ENCODE measurements at regions not wholly inside any gene's neighbourhood (a gene's known extent, or its start where the extent isn't known, plus 50 kb on each side); places are given as distances from the start of the nearest gene placed in this dataset.
"Not testable (repeated sequence)": the region's sequence is repeated elsewhere in the genome, so short reads cannot be mapped to it uniquely, and the experiment has no call there.

GRCh38 chr21:15967661-15968060, 237.9 kb downstream of the USP25 start:
- no peaks in the 10 kb centered on the region for H3K36me3 ChIP-seq (ENCODE audit: insufficient read depth, low read length)
- DNase-seq: no peak
- no peak overlapping the region for H3K4me3 ChIP-seq (ENCODE audit: low read length)
- Mint-ChIP-seq H3K4me3 (no peak overlapping the region), H3K4me1 (no peaks in the 10 kb centered on the region), H3K27ac (no peak overlapping the region), H3K9me3 (peaks cover 0 to 4% (median 0%) of the 10 kb centered on the region in 5 donors), H3K27me3 (peaks cover 3 to 6% of the 10 kb centered on the region in 2 donors), H3K36me3 (no peaks in the 10 kb centered on the region)
- no peaks in the 10 kb centered on the region for H3K27me3 ChIP-seq (ENCODE audit: insufficient read depth, low read length, poor library complexity, severe bottlenecking)
- no peak overlapping the region for H3K27ac ChIP-seq (ENCODE audit: low read depth, low read length)
- no peaks in the 10 kb centered on the region for H3K4me1 ChIP-seq (ENCODE audit: insufficient read depth, low read length)
- ChIA-PET CTCF (no interaction called here), POLR2A (no interaction called here)
- no peaks in the 10 kb centered on the region for H3K9me3 ChIP-seq (ENCODE audit: low read length)

DNA sequence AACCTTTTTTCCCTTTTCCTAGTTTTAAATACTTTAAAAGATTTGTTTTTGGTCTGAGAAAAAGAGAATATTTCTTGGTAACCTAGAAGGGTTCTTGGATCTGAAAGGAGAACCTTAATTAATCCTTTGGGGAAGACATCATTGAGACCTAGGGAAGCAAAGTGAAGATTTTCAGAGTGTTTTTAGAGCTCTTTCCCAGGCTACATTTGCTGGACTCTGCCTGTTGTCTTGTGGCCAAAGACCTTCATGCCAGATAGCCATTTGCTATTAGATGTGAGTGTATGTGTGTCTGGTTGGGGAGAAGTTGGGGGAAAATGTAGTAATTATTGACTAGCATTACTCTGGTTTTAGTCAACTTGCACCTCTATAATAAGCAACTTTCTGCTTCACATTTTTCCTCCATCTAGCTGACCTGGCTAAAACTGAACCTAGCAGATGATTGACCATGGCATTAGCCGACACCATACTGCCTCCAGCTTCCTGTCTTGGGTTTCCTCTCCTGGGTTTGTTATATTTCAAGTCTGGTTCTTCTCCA, 239.1 kb downstream of the USP25 start:
- Mint-ChIP-seq H3K27me3 (peaks cover 0 to 5% of the 10 kb centered on the region in 2 donors), H3K4me3 (no peak overlapping the region), H3K36me3 (no peaks in the 10 kb centered on the region), H3K27ac (no peak overlapping the region), H3K9me3 (peaks cover 0 to 2% (median 0%) of the 10 kb centered on the region in 5 donors), H3K4me1 (no peaks in the 10 kb centered on the region)
- CTCF ChIA-PET: no interaction called here
- Histone ChIP-seq H3K4me1 (ENCODE audit: insufficient read depth, low read length) (no peaks in the 10 kb centered on the region), H3K9me3 (ENCODE audit: low read length) (no peaks in the 10 kb centered on the region), H3K36me3 (ENCODE audit: insufficient read depth, low read length) (no peaks in the 10 kb centered on the region), H3K4me3 (ENCODE audit: low read length) (no peak overlapping the region), H3K27me3 (ENCODE audit: insufficient read depth, low read length, poor library complexity, severe bottlenecking) (no peaks in the 10 kb centered on the region), H3K27ac (ENCODE audit: low read depth, low read length) (no peak overlapping the region)
- POLR2A ChIA-PET: no interaction called here
- no peak for DNase-seq

DNA sequence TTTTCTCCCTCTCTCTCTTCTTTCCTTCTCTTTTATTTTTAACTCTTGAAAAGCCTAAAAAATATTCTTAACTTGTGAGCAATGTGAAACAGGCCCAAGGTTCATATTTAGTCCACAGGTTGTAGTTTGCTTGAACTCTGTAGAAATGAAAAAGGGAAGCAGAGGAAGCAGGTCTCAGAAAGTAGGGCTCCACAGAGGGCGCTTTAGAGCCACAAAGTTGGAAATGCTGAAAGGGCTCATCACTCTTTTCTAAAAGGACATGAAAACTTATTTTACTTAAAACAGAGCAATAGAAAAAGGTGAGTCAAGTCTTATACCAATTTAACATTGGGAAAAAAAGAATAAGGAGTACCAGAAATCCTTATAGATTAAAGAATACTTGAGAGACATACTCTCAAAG, 247.0 kb downstream of the USP25 start:
- H3K27me3 Mint-ChIP-seq: no peaks in the 10 kb centered on the region
- Histone ChIP-seq H3K27me3 (ENCODE audit: insufficient read depth, low read length, poor library complexity, severe bottlenecking) (no peaks in the 10 kb centered on the region), H3K27ac (ENCODE audit: low read depth, low read length) (no peak overlapping the region), H3K36me3 (ENCODE audit: insufficient read depth, low read length) (no peaks in the 10 kb centered on the region), H3K4me1 (ENCODE audit: insufficient read depth, low read length) (no peaks in the 10 kb centered on the region), H3K4me3 (ENCODE audit: low read length) (no peak overlapping the region), H3K9me3 (ENCODE audit: low read length) (no peaks in the 10 kb centered on the region)
- CTCF ChIA-PET: no interaction called here
- H3K9me3 Mint-ChIP-seq: no peaks in the 10 kb centered on the region
- H3K4me3 Mint-ChIP-seq: no peak overlapping the region
- POLR2A ChIA-PET: no interaction called here
- no peak overlapping the region for H3K27ac Mint-ChIP-seq
- no peaks in the 10 kb centered on the region for H3K36me3 Mint-ChIP-seq
- H3K4me1 Mint-ChIP-seq: no peaks in the 10 kb centered on the region
- DNase-seq: no peak

- Mint-ChIP-seq H3K27ac (no peak overlapping the region), H3K4me1 (no peaks in the 10 kb centered on the region), H3K27me3 (no peaks in the 10 kb centered on the region), H3K36me3 (no peaks in the 10 kb centered on the region), H3K9me3 (no peaks in the 10 kb centered on the region), H3K4me3 (no peak overlapping the region)
- Histone ChIP-seq H3K9me3 (ENCODE audit: low read length) (no peaks in the 10 kb centered on the region), H3K36me3 (ENCODE audit: insufficient read depth, low read length) (no peaks in the 10 kb centered on the region), H3K27me3 (ENCODE audit: insufficient read depth, low read length, poor library complexity, severe bottlenecking) (no peaks in the 10 kb centered on the region), H3K27ac (ENCODE audit: low read depth, low read length) (no peak overlapping the region), H3K4me1 (ENCODE audit: insufficient read depth, low read length) (no peaks in the 10 kb centered on the region), H3K4me3 (ENCODE audit: low read length) (no peak overlapping the region)
- CTCF ChIA-PET: no interaction called here
- DNase-seq: no peak
- POLR2A ChIA-PET: no interaction called here
Measured at GRCh38 chr21:15978215-15978738, 248.5 kb downstream of the USP25 start.

- DNase-seq; H3K4me3 Mint-ChIP-seq; H3K27ac ChIP-seq (ENCODE audit: low read depth, low read length); H3K9me3 Mint-ChIP-seq; POLR2A ChIA-PET; H3K4me1 Mint-ChIP-seq; H3K27me3 Mint-ChIP-seq; H3K4me1 ChIP-seq (ENCODE audit: insufficient read depth, low read length); H3K4me3 ChIP-seq (ENCODE audit: low read length); H3K27me3 ChIP-seq (ENCODE audit: insufficient read depth, low read length, poor library complexity, severe bottlenecking); H3K36me3 Mint-ChIP-seq; CTCF ChIA-PET; H3K27ac Mint-ChIP-seq; H3K9me3 ChIP-seq (ENCODE audit: low read length); H3K36me3 ChIP-seq (ENCODE audit: insufficient read depth, low read length): not testable (repeated sequence)
Measured at GRCh38 chr21:15979493-15979892, 249.7 kb downstream of the USP25 start.

DNA sequence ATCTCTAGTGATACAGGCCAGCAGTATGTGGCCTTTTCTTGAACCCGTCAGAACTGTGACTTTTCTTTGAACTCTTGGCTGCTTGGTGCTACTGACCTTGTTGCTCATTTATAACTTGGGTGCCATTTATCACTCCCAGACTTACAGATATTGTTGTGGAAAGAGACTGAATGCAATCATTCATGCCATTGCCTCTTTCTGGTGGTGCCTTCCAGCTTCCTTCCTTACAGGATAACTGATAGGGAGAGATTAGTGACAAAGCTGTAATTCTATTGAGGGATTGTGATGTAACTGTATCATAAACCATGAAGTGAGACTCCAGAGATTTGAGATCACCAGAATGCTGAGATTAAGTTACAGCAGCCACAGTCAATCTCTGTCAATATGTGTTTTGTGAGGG, 256.5 kb downstream of the USP25 start:
- Mint-ChIP-seq H3K9me3 (peaks cover 0 to 2% (median 0%) of the 10 kb centered on the region in 5 donors), H3K36me3 (no peaks in the 10 kb centered on the region), H3K4me3 (no peak overlapping the region), H3K4me1 (no peaks in the 10 kb centered on the region), H3K27ac (no peak overlapping the region), H3K27me3 (peaks cover 5 to 7% of the 10 kb centered on the region in 2 donors)
- DNase-seq: no peak
- Histone ChIP-seq H3K27ac (ENCODE audit: low read depth, low read length) (no peak overlapping the region), H3K4me3 (ENCODE audit: low read length) (no peak overlapping the region), H3K36me3 (ENCODE audit: insufficient read depth, low read length) (no peaks in the 10 kb centered on the region), H3K4me1 (ENCODE audit: insufficient read depth, low read length) (no peaks in the 10 kb centered on the region), H3K27me3 (ENCODE audit: insufficient read depth, low read length, poor library complexity, severe bottlenecking) (no peaks in the 10 kb centered on the region), H3K9me3 (ENCODE audit: low read length) (no peaks in the 10 kb centered on the region)
- POLR2A ChIA-PET: no interaction called here
- CTCF ChIA-PET: interaction anchor here (0.7 kb wide), 1 partner anchor 412 kb away, joined by 3 read pairs; no protein-coding TSS in a partner anchor

GRCh38 chr21:15992171-15992570, 262.4 kb downstream of the USP25 start:
- Mint-ChIP-seq H3K36me3 (no peaks in the 10 kb centered on the region), H3K4me3 (no peak overlapping the region), H3K27me3 (no peaks in the 10 kb centered on the region), H3K4me1 (no peaks in the 10 kb centered on the region), H3K27ac (no peak overlapping the region), H3K9me3 (no peaks in the 10 kb centered on the region)
- H3K36me3 ChIP-seq (ENCODE audit: insufficient read depth, low read length): no peaks in the 10 kb centered on the region
- H3K4me3 ChIP-seq (ENCODE audit: low read length): no peak overlapping the region
- H3K27me3 ChIP-seq (ENCODE audit: insufficient read depth, low read length, poor library complexity, severe bottlenecking): no peaks in the 10 kb centered on the region
- H3K9me3 ChIP-seq (ENCODE audit: low read length): no peaks in the 10 kb centered on the region
- CTCF ChIA-PET: no interaction called here
- no peaks in the 10 kb centered on the region for H3K4me1 ChIP-seq (ENCODE audit: insufficient read depth, low read length)
- no peak overlapping the region for H3K27ac ChIP-seq (ENCODE audit: low read depth, low read length)
- POLR2A ChIA-PET: no interaction called here
- no peak for DNase-seq

DNA sequence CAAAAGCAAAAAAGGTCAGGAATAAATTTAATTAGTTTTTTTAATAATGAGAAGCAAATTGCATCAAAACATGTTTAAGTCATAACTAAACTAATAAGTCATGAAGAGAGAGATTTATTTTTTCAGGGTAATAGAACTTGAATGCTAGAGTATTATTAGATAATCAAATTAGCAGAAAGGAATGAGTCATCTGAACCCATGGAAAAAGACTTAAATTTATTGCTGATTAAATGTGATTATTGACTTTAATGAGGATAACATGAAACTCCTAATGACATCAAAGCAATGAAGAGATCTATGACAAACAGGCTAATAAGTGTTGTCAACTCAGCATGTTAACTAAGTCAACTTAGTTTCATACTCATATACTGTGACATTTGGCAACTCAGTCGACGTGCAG, 264.2 kb downstream of the USP25 start:
- ChIA-PET CTCF (no interaction called here), POLR2A (no interaction called here)
- Mint-ChIP-seq H3K4me1 (no peaks in the 10 kb centered on the region), H3K27me3 (no peaks in the 10 kb centered on the region), H3K27ac (no peak overlapping the region), H3K4me3 (no peak overlapping the region), H3K9me3 (no peaks in the 10 kb centered on the region), H3K36me3 (no peaks in the 10 kb centered on the region)
- no peaks in the 10 kb centered on the region for H3K27me3 ChIP-seq (ENCODE audit: insufficient read depth, low read length, poor library complexity, severe bottlenecking)
- DNase-seq: no peak
- H3K27ac ChIP-seq (ENCODE audit: low read depth, low read length): no peak overlapping the region
- no peaks in the 10 kb centered on the region for H3K9me3 ChIP-seq (ENCODE audit: low read length)
- H3K4me3 ChIP-seq (ENCODE audit: low read length): no peak overlapping the region
- H3K4me1 ChIP-seq (ENCODE audit: insufficient read depth, low read length): no peaks in the 10 kb centered on the region
- H3K36me3 ChIP-seq (ENCODE audit: insufficient read depth, low read length): no peaks in the 10 kb centered on the region

- ChIA-PET CTCF (no interaction called here), POLR2A (no interaction called here)
- no peaks in the 10 kb centered on the region for H3K4me1 ChIP-seq (ENCODE audit: insufficient read depth, low read length)
- no peaks in the 10 kb centered on the region for H3K27me3 ChIP-seq (ENCODE audit: insufficient read depth, low read length, poor library complexity, severe bottlenecking)
- H3K27ac Mint-ChIP-seq: no peak overlapping the region
- H3K4me1 Mint-ChIP-seq: no peaks in the 10 kb centered on the region
- no peaks in the 10 kb centered on the region for H3K27me3 Mint-ChIP-seq
- H3K36me3 Mint-ChIP-seq: no peaks in the 10 kb centered on the region
- no peak overlapping the region for H3K4me3 Mint-ChIP-seq
- H3K27ac ChIP-seq (ENCODE audit: low read depth, low read length): no peak overlapping the region
- H3K9me3 ChIP-seq (ENCODE audit: low read length): no peaks in the 10 kb centered on the region
- H3K4me3 ChIP-seq (ENCODE audit: low read length): no peak overlapping the region
- no peaks in the 10 kb centered on the region for H3K36me3 ChIP-seq (ENCODE audit: insufficient read depth, low read length)
- no peaks in the 10 kb centered on the region for H3K9me3 Mint-ChIP-seq
- no peak for DNase-seq
Measured at GRCh38 chr21:15999741-16000140, 270.0 kb downstream of the USP25 start.

Data from CD8-positive, alpha-beta memory T cell (primary cell).